ENCODE measurements at regions not wholly inside any gene's neighbourhood (a gene's known extent, or its start where the extent isn't known, plus 50 kb on each side); places are given as distances from the start of the nearest gene placed in this dataset.

DNA sequence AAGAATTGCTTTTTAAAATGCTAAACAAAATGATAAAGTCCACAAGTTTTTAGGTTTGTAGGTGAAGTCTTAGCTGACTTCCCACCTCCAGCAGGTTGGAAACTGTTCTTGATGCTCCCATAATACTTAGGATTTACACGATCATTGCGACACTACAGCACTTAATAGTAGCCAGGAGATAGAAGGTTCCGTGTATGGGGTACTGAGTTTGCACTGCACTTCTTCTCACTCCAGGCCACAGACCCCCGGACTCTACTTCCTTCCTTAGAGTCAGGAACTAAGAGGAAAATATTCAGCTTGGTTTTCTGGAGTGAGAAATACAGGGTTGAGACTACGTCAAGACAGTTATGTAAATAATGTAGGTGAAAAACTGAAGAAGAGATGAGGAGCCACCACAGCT lies 56.1 kb upstream of the SGK1 start:
- no peak for TF ChIP-seq POLR2AphosphoS5 (IDR thresholded peaks at IDR 0.05)
- TF ChIP-seq, protein P1, sequence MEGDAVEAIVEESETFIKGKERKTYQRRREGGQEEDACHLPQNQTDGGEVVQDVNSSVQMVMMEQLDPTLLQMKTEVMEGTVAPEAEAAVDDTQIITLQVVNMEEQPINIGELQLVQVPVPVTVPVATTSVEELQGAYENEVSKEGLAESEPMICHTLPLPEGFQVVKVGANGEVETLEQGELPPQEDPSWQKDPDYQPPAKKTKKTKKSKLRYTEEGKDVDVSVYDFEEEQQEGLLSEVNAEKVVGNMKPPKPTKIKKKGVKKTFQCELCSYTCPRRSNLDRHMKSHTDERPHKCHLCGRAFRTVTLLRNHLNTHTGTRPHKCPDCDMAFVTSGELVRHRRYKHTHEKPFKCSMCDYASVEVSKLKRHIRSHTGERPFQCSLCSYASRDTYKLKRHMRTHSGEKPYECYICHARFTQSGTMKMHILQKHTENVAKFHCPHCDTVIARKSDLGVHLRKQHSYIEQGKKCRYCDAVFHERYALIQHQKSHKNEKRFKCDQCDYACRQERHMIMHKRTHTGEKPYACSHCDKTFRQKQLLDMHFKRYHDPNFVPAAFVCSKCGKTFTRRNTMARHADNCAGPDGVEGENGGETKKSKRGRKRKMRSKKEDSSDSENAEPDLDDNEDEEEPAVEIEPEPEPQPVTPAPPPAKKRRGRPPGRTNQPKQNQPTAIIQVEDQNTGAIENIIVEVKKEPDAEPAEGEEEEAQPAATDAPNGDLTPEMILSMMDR (IDR thresholded peaks at IDR 0.05), result no peak
